ENCODE measurements at regions not wholly inside any gene's neighbourhood (a gene's known extent, or its start where the extent isn't known, plus 50 kb on each side); places are given as distances from the start of the nearest gene placed in this dataset.
"Not testable (repeated sequence)": the region's sequence is repeated elsewhere in the genome, so short reads cannot be mapped to it uniquely, and the experiment has no call there.

DNA sequence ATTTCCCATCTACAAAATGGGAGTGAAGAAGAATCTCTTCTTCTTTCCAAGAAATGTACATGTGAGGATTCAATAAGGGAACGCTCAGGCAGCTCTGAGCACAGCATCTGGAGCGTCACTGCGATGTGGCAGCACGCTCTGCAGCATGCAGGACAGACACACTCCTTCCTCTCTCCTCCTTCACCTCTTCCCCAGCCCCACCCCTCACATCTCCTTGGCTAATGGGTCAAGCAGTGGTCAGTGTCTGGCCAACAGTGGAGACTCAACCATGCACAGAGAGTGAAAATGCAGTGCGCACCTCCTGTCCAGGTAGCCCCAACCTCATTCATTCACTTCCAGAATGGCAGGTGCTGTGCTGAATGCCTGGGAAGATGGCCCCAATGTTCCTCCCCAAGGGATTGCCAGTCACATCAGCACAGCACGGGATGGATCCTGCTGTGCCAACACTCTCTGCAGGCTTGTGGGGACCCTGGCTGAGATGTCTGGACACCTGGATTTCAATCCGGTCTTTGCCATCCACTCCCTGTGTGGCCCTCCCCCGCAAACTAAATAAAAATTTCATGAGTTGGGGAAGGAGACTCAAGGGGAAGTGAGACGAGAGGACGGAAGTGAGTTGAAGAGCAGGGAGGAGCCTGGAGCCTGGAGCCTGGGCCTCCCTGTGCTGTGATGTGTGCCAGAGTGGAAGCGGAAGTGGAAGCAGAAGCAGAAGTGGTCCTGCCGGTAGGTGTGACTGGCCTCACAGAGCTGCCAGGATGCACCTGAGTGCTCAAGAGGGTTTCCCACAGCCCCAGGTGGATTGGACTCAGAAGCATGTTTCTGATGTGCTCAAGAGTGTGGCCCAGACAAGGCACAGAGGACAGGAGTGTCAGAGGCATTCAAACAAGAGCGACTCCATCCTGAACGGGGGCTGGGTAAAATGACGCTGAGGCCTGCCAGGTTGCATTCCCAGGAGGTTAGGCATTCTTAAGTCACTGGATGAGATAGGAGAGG is 163.9 kb downstream of the SMAD6 start:
- TF ChIP-seq, protein P1, sequence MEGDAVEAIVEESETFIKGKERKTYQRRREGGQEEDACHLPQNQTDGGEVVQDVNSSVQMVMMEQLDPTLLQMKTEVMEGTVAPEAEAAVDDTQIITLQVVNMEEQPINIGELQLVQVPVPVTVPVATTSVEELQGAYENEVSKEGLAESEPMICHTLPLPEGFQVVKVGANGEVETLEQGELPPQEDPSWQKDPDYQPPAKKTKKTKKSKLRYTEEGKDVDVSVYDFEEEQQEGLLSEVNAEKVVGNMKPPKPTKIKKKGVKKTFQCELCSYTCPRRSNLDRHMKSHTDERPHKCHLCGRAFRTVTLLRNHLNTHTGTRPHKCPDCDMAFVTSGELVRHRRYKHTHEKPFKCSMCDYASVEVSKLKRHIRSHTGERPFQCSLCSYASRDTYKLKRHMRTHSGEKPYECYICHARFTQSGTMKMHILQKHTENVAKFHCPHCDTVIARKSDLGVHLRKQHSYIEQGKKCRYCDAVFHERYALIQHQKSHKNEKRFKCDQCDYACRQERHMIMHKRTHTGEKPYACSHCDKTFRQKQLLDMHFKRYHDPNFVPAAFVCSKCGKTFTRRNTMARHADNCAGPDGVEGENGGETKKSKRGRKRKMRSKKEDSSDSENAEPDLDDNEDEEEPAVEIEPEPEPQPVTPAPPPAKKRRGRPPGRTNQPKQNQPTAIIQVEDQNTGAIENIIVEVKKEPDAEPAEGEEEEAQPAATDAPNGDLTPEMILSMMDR (conservative IDR thresholded peaks at IDR 0.05; ENCODE audit: low read length): no peak
- no peak overlapping the region for H3K4me3 ChIP-seq (ENCODE audit: low read length)
- no peak for DNase-seq (ENCODE audit: low read depth)

DNA sequence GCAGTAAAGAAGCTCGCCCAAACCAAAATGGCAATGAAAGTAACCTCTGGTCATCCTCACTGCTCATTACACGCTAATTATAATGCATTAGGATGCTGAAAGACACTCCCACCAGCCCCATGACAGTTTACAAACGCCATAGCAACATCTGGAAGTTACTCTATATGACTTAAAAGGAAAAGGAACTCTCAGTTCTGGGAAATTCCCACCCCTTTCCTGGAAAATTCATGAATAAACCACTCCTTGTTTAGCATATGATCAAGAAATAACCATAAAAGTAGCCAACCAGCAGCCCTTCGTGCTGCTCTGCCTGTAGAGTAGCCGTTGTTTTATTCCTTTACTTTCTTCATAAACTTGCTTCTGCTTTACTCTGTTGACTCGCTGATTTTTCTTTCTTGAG is 164.6 kb downstream of the SMAD6 start:
- DNase-seq (ENCODE audit: low read depth): no peak
- H3K4me3 ChIP-seq (ENCODE audit: low read length): no peak overlapping the region
- TF ChIP-seq, protein P1 (conservative IDR thresholded peaks at IDR 0.05; ENCODE audit: low read length): no peak

DNA sequence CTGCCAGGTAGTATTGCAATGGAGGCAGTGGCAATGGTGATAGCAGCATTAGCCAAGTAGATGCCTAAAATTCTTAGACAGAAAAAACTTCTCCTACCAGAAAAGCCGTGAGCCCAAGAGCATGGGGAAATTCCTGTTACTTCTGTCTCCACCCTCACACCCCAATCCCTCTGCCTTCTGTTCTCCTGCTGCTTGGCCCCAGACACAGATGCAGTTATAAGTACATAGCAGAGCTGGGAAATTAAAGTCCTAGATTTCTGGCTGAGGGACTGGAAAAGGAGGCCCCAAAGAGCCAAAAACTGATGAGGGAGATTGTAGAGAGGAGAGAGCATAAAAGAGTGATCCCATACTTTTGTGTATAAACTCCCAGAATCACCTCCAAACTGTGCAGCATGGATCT is 166.9 kb downstream of the SMAD6 start:
- DNase-seq (ENCODE audit: low read depth): no peak
- TF ChIP-seq, protein P1 (conservative IDR thresholded peaks at IDR 0.05; ENCODE audit: low read length): no peak

DNA sequence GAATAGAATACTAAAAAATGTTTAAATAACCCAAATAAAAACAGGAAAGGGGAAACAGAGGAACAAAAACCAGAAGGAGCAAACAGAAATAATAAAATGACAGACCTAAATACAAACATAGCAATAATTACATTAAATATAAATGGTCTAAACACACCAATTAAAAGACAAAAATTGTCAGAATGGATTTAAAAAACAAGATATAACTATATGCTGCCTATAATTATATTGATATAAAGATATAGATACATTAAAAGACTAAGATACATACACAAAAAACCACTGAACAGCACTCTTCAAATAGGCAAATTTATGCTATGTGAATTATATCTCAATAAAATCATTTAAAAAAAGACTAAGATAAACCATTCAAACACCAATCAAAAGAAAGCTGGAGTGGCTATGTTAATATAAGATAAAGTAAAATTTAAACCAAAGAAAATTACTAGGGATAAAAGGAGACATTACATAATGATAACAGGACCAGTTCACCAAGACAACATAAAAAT is 168.9 kb downstream of the SMAD6 start:
- DNase-seq (ENCODE audit: low read depth): no peak
- H3K4me3 ChIP-seq (ENCODE audit: low read length): no peak overlapping the region
- TF ChIP-seq, protein P1 (conservative IDR thresholded peaks at IDR 0.05; ENCODE audit: low read length): no peak

More for the DNA sequence above, 166.9 kb downstream of the SMAD6 start:
- no peak overlapping the region for H3K4me3 ChIP-seq (ENCODE audit: low read length)

DNA sequence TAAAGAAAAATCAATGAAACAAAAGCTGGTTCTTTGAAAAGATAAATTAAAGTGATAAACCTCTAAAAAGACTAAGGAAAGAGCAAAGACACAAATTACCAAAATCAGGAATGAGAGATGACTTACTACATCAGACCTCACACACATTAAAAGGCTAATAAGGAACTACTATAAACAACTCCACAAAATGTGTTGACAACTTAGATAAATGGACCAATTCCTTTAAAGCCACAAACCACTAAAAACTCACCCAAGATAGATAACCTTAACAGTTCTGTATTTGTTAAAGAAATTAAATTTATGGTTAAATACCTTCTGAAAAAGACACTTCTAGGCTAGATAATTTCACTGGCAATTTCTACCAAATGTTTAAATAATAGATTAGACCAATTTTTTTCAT is 170.4 kb downstream of the SMAD6 start:
- H3K4me3 ChIP-seq (ENCODE audit: low read length): no peak overlapping the region
- TF ChIP-seq, protein P1 (conservative IDR thresholded peaks at IDR 0.05; ENCODE audit: low read length): no peak
- no peak for DNase-seq (ENCODE audit: low read depth)

DNA sequence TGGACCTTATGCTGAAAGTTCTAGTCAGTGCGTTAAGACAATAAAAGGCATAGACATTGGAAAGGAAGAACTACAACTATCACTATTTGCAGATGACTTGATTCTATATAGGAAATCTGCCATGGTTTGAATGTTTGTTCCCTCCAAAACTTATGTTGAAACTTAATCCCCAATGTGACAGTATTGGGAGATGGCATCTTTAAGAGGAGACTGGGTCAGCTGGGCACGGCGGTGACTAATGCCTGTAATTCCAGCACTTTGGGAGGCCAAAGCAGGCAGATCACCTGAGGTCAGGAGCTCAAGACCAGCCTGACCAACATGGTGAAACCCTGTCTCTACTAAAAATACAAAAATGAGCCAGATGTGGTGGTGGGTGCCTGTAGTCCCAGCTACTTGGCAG is 171.3 kb downstream of the SMAD6 start:
- not testable (repeated sequence) for DNase-seq (ENCODE audit: low read depth); H3K4me3 ChIP-seq (ENCODE audit: low read length)

DNA sequence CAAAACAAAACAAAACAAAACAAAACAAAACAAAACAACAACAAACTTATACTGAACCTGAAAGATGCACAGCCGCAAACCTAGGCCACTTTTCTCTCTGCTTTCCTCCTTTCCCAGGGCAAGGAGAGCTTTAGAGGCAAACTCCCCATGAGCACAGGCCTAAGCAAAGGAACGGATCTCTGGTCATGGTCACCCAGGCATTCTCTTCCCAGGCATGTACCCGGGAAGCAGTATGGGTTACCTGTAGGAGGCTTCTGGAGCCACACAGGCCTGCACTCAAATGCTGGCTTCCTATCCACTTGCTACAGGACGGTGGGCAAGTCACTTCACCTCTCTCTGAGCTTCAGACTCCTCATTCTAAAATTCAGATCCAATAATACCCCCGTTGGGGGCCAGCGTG is 171.8 kb downstream of the SMAD6 start:
- DNase-seq (ENCODE audit: low read depth): no peak
- H3K4me3 ChIP-seq (ENCODE audit: low read length): no peak overlapping the region
- TF ChIP-seq, protein P1 (conservative IDR thresholded peaks at IDR 0.05; ENCODE audit: low read length): no peak
